HEK293T (cell line): ENCODE measurements at regions not wholly inside any gene's neighbourhood (a gene's known extent, or its start where the extent isn't known, plus 50 kb on each side); places are given as distances from the start of the nearest gene placed in this dataset.

Experiments used
- CTCF ChIA-PET: fragments of 350-600 bp; formaldehyde crosslinking; extraction: SDS; loops from one replicate; lab custom pipeline; 2021; ENCODE audit warnings: antibody characterized with exemption, inconsistent platforms; lab: Yijun Ruan, JAX
- POLR2A ChIA-PET: fragments of 350-600 bp; formaldehyde crosslinking; extraction: SDS; loops from one replicate; lab custom pipeline; 2020; ENCODE audit warnings: antibody characterized with exemption, inconsistent platforms; lab: Yijun Ruan, JAX
- DNase-seq: peaks from one replicate; pipeline ENCODE4 v3.0.0; 2012; ENCODE audit warnings: mixed read lengths; ENCODE audit errors: extremely low spot score
- ARNT ChIP-seq: fragments of 450-650 bp; IDR thresholded peaks from 2 replicates; pipeline ENCODE4 v1.6.1; 2017; ENCODE audit warnings: mild to moderate bottlenecking
- BHLHE40 ChIP-seq: fragments of 450-650 bp; IDR thresholded peaks from 2 replicates; pipeline ENCODE4 v1.6.1; 2016; ENCODE audit warnings: mild to moderate bottlenecking, moderate library complexity, borderline replicate concordance
- CTBP1 ChIP-seq: fragments of 450-650 bp; IDR thresholded peaks from 2 replicates; pipeline ENCODE4 v1.6.1; 2016; ENCODE audit warnings: borderline replicate concordance
- ELF4 ChIP-seq: fragments of 450-650 bp; IDR thresholded peaks from 2 replicates; pipeline ENCODE4 v1.6.1; 2017; ENCODE audit warnings: antibody characterized with exemption
- FOXA1 ChIP-seq: fragments of 450-650 bp; IDR thresholded peaks from 2 replicates; pipeline ENCODE4 v1.6.1; 2016; ENCODE audit warnings: mild to moderate bottlenecking
- FOXK2 ChIP-seq: fragments of 450-650 bp; IDR thresholded peaks from 2 replicates; pipeline ENCODE4 v1.6.1; 2016; ENCODE audit warnings: mild to moderate bottlenecking
- FOXM1 ChIP-seq: fragments of 450-650 bp; IDR thresholded peaks from 2 replicates; pipeline ENCODE4 v1.6.1; 2017; ENCODE audit warnings: mild to moderate bottlenecking, borderline replicate concordance
- HDGF ChIP-seq: fragments of 450-650 bp; IDR thresholded peaks from 2 replicates; pipeline ENCODE4 v1.6.1; 2017; ENCODE audit warnings: antibody characterized with exemption, borderline replicate concordance
- L3MBTL2 ChIP-seq: fragments of 450-650 bp; conservative IDR thresholded peaks from 2 replicates; pipeline ENCODE4 v1.6.1; 2016; ENCODE audit warnings: mild to moderate bottlenecking
- LEF1 ChIP-seq: fragments of 450-650 bp; IDR thresholded peaks from 2 replicates; pipeline ENCODE4 v1.6.1; 2017; ENCODE audit warnings: mild to moderate bottlenecking, borderline replicate concordance
- NFRKB ChIP-seq: fragments of 450-650 bp; IDR thresholded peaks from 2 replicates; pipeline ENCODE4 v1.6.1; 2016; ENCODE audit warnings: mild to moderate bottlenecking, moderate library complexity
- SP1 ChIP-seq: fragments of 450-650 bp; IDR thresholded peaks from 2 replicates; pipeline ENCODE4 v1.6.1; 2017
- SUZ12 ChIP-seq: fragments of 450-650 bp; IDR thresholded peaks from 2 replicates; pipeline ENCODE4 v1.6.1; 2016; ENCODE audit warnings: mild to moderate bottlenecking
- TARDBP ChIP-seq: fragments of 450-650 bp; IDR thresholded peaks from 2 replicates; pipeline ENCODE4 v1.6.1; 2016
- ZNF384 ChIP-seq: fragments of 450-650 bp; IDR thresholded peaks from 2 replicates; pipeline ENCODE4 v1.6.1; 2016
- TF ChIP-seq, protein P1 (sequence below): fragments of 450-650 bp; IDR thresholded peaks from 2 replicates; pipeline ENCODE4 v1.6.1; 2016

- TF ChIP-seq SUZ12 (no peak), ZNF384 (no peak), FOXK2 (no peak), ELF4 (no peak), FOXM1 (no peak), NFRKB (no peak), SP1 (no peak), FOXA1 (no peak), HDGF (no peak), L3MBTL2 (no peak), LEF1 (no peak), TARDBP (no peak), CTBP1 (no peak), BHLHE40 (no peak), ARNT (no peak)
- TF ChIP-seq, protein P1, sequence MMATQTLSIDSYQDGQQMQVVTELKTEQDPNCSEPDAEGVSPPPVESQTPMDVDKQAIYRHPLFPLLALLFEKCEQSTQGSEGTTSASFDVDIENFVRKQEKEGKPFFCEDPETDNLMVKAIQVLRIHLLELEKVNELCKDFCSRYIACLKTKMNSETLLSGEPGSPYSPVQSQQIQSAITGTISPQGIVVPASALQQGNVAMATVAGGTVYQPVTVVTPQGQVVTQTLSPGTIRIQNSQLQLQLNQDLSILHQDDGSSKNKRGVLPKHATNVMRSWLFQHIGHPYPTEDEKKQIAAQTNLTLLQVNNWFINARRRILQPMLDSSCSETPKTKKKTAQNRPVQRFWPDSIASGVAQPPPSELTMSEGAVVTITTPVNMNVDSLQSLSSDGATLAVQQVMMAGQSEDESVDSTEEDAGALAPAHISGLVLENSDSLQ: no peak
- CTCF ChIA-PET: no interaction called here
- DNase-seq: no peak
- POLR2A ChIA-PET: no interaction called here
Observed at GRCh38 chr2:195466427-195466826, 190.6 kb upstream of the SLC39A10 start.

- TF ChIP-seq TARDBP (no peak), LEF1 (no peak), FOXK2 (no peak), SUZ12 (no peak), L3MBTL2 (no peak), CTBP1 (no peak), FOXA1 (no peak), ELF4 (no peak), BHLHE40 (no peak), FOXM1 (no peak), SP1 (no peak), ARNT (no peak), NFRKB (no peak), ZNF384 (no peak), HDGF (no peak)
- TF ChIP-seq, protein P1: no peak
- POLR2A ChIA-PET: no interaction called here
Observed at GRCh38 chr2:195461010-195461409, 196.0 kb upstream of the SLC39A10 start.

DNA sequence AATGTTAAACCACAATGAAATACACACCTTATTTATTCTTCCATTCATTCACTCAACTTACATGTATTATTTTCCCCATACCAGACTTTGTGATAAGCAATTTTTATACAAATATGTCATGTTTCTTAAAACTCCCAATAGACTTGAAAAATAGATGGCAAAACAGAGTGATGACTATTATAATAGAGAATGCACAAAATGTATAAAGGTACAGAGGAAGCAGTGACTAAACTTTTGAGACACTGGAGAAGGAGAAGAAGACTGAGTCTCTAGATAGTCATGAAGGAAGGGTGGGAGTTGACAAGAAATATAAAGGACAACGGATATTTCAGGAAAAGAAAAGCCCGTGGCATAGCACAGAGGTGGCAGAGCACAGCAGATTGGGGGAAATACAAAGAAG, 198.1 kb upstream of the SLC39A10 start:
- TF ChIP-seq TARDBP (no peak), BHLHE40 (no peak), FOXM1 (no peak), ELF4 (no peak), L3MBTL2 (no peak), FOXK2 (no peak), CTBP1 (no peak), ARNT (no peak), HDGF (no peak), SP1 (no peak), LEF1 (no peak), FOXA1 (no peak), SUZ12 (no peak), NFRKB (no peak), ZNF384 (no peak)
- TF ChIP-seq, protein P1: no peak
- no peak for DNase-seq
- ChIA-PET CTCF (no interaction called here), POLR2A (no interaction called here)

More at GRCh38 chr2:195461010-195461409, 196.0 kb upstream of the SLC39A10 start:
- CTCF ChIA-PET: no interaction called here
- DNase-seq: no peak

DNA sequence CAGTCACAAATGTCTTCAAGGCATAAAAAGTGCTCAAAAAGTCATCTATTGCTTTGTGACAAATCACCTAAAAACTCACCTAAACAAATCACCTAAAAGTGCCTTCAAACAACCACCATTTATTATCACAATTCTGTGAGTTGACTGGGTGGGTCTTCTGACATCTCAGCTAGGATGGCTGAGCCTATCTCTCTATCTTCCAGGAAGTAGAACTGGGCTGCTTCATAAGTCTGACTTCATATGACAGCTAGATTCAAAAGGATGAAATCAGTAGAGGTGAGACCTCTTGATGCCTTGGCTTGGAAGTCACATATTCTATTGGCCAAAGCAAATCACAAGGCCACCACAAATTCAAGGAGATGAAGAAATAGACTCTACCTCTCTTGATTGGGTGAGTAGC, 199.2 kb upstream of the SLC39A10 start:
- ChIA-PET CTCF (no interaction called here), POLR2A (no interaction called here)
- TF ChIP-seq L3MBTL2 (no peak), ELF4 (no peak), FOXM1 (no peak), BHLHE40 (no peak), SUZ12 (no peak), ZNF384 (no peak), TARDBP (no peak), CTBP1 (no peak), FOXK2 (no peak), ARNT (no peak), LEF1 (no peak), SP1 (no peak), HDGF (no peak), NFRKB (no peak), FOXA1 (no peak)
- TF ChIP-seq, protein P1: no peak
- DNase-seq: no peak

DNA sequence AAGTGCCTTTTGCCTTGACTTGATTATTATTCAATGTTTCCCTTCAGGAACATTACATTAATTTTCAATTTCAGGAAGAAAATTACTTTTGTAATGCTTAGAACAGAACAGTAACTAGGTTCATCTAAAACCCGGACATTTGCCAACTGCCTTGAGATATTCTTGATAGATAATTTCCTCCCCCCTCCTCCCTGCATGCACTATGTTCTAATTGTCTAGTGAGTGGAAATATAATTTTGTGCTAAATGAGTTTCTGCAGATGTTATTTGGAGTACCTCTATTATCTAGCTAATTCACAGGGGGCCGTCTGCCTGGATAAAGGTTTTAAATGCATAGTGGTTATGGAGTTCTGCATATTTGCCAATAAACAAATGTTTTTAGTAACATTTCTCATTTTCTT, 200.3 kb upstream of the SLC39A10 start:
- TF ChIP-seq SP1 (no peak), FOXA1 (no peak), FOXM1 (no peak), BHLHE40 (no peak), SUZ12 (no peak), ZNF384 (no peak), HDGF (no peak), TARDBP (no peak), LEF1 (no peak), ELF4 (no peak), NFRKB (no peak), L3MBTL2 (no peak), ARNT (no peak), FOXK2 (no peak)
- TF ChIP-seq, protein P1: no peak
- no peak for DNase-seq
- ChIA-PET CTCF (no interaction called here), POLR2A (interaction anchor here (0.7 kb wide), 1 partner anchor 11 kb away, joined by 3 read pairs; no protein-coding TSS in a partner anchor)
